Kidney (tissue), 13 donors: ENCODE measurements at regions not wholly inside any gene's neighbourhood (a gene's known extent, or its start where the extent isn't known, plus 50 kb on each side); places are given as distances from the start of the nearest gene placed in this dataset.

ENCODE experiments used
- DNase-seq, 5 donors: peaks; one replicate each; pipeline ENCODE4 v3.0.0-alpha.2; 2013 to 2020
- FAIRE-seq: peaks from 2 replicates; lab custom pipeline; 2012; peaks lifted over from hg19 to GRCh38; lab: Jason Lieb, UNC
- H3K27ac ChIP-seq, 2 donors: one replicate each; pipeline ENCODE4 v1.7.0; 2013; ENCODE audit warnings: low read depth in 2 of 2, low read length in 2 of 2, inconsistent platforms in 1 of 2
- H3K27me3 ChIP-seq: one replicate; pipeline ENCODE4 v1.7.1; 2013; ENCODE audit warnings: low read length, inconsistent platforms; ENCODE audit not compliant: control insufficient read depth, insufficient read depth
- H3K36me3 ChIP-seq, 3 donors: one replicate each; pipeline versions ENCODE4 v1.7.0 to v1.7.1; 2013; ENCODE audit warnings: low read length in 3 of 3, control low read depth in 1 of 3, inconsistent platforms in 1 of 3; ENCODE audit not compliant: insufficient read depth in 3 of 3, control insufficient read depth in 2 of 3
- H3K4me1 ChIP-seq, 3 donors: one replicate each; pipeline versions ENCODE4 v1.7.0 to v1.7.1; 2013; ENCODE audit warnings: low read length in 3 of 3, inconsistent platforms in 1 of 3, low read depth in 1 of 3; ENCODE audit not compliant: control insufficient read depth in 2 of 3, insufficient read depth in 2 of 3
- H3K4me3 ChIP-seq, 3 donors: one replicate each; pipeline versions ENCODE4 v1.7.0 to v1.8.1; 2013; ENCODE audit warnings: low read length in 3 of 3, control low read depth in 1 of 3, inconsistent platforms in 1 of 3
- H3K9ac ChIP-seq, 3 donors: one replicate each; pipeline versions ENCODE4 v1.7.0 to v1.7.1; 2013; ENCODE audit warnings: low read length in 3 of 3, control low read depth in 1 of 3, inconsistent platforms in 1 of 3
- H3K9me3 ChIP-seq, 3 donors: one replicate each; pipeline versions ENCODE4 v1.7.0 to v1.7.1; 2013; ENCODE audit warnings: low read length in 3 of 3, control low read depth in 1 of 3, inconsistent platforms in 1 of 3; ENCODE audit not compliant: control insufficient read depth in 2 of 3, insufficient read depth in 1 of 3
- intact Hi-C: fragments of 100-400 bp; cut with DNase I; formaldehyde crosslinking; loops from one replicate; pipeline ENCODE4 v1.11.1; 2022
- TF ChIP-seq, protein P1 (sequence below): IDR thresholded peaks from 3 replicates; pipeline ENCODE4 v1.5.1; 2012; ENCODE audit warnings: mild to moderate bottlenecking, moderate library complexity, borderline replicate concordance; ENCODE audit not compliant: insufficient read depth; ENCODE audit errors: extremely low read depth
- donor health status: control.
- donor health status: control.
- donor health status: control.
- donor health status: control.
- donor health status: control.
- donor health status: DM: yes; HTN: yes; CAD: no.
- donor health status: Normal renal cell carcinoma (clear cell type).

DNA sequence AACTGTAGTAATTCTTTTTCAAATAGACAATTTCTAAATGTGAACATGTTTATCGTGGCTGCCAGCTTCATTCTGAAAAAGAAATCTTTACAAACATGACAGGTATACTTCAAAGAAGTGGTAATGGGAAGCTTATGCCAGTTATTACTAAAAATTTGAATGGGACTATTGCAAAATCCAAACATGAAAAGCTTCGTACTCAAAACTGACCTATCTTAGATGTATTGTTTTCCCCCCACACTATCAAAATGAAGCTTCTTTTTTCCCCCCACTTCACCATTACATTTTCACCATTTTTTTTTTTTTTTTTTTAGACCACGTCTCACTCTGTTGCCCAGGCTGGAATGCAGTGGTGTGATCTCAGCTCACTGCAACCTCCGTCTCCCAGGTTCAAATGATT is 50.4 kb upstream of the SERTAD2 start:
- no peak for FAIRE-seq

DNA sequence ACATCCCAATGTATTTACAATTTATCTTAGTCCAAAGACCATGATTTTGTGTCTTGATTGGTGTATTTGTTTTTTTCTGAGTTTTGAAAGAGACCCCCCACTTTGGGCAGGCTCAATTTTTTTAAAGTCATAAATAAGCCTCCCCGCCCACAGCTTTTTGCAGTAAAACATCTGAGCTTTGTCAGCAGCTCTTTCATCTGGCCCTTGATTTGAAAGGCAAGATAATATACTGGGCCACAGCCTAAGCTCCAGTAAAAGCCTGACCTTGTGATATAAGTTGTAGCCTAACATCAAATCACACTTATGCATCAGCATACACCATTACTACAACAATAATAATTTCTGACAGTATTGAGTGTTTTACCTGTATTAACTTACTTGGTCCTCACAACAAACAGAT is 51.3 kb upstream of the SERTAD2 start:
- FAIRE-seq (no peak), DNase-seq (peak in 1 of 5 donors; percentile 34)
- Histone ChIP-seq H3K4me1 (no peaks in the 10 kb centered on the region), H3K9ac (no peak overlapping the region), H3K27me3 (no peaks in the 10 kb centered on the region), H3K27ac (no peak overlapping the region), H3K4me3 (no peak overlapping the region), H3K36me3 (peaks cover 0 to 2% (median 0%) of the 10 kb centered on the region in 3 donors), H3K9me3 (no peaks in the 10 kb centered on the region)
- intact Hi-C loops, result no loop called here
- TF ChIP-seq, protein P1, sequence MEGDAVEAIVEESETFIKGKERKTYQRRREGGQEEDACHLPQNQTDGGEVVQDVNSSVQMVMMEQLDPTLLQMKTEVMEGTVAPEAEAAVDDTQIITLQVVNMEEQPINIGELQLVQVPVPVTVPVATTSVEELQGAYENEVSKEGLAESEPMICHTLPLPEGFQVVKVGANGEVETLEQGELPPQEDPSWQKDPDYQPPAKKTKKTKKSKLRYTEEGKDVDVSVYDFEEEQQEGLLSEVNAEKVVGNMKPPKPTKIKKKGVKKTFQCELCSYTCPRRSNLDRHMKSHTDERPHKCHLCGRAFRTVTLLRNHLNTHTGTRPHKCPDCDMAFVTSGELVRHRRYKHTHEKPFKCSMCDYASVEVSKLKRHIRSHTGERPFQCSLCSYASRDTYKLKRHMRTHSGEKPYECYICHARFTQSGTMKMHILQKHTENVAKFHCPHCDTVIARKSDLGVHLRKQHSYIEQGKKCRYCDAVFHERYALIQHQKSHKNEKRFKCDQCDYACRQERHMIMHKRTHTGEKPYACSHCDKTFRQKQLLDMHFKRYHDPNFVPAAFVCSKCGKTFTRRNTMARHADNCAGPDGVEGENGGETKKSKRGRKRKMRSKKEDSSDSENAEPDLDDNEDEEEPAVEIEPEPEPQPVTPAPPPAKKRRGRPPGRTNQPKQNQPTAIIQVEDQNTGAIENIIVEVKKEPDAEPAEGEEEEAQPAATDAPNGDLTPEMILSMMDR, result no peak

More for the DNA sequence above, 50.4 kb upstream of the SERTAD2 start:
- H3K27me3 ChIP-seq, result no peaks in the 10 kb centered on the region
- H3K36me3 ChIP-seq, result peaks cover 0 to 2% (median 0%) of the 10 kb centered on the region in 3 donors
- no peak overlapping the region for H3K4me3 ChIP-seq
- no peaks in the 10 kb centered on the region for H3K9me3 ChIP-seq
- intact Hi-C loops, result no loop called here
- DNase-seq, result no peak
- no peak overlapping the region for H3K27ac ChIP-seq
- TF ChIP-seq, protein P1, result no peak
- H3K9ac ChIP-seq, result no peak overlapping the region
- no peaks in the 10 kb centered on the region for H3K4me1 ChIP-seq

DNA sequence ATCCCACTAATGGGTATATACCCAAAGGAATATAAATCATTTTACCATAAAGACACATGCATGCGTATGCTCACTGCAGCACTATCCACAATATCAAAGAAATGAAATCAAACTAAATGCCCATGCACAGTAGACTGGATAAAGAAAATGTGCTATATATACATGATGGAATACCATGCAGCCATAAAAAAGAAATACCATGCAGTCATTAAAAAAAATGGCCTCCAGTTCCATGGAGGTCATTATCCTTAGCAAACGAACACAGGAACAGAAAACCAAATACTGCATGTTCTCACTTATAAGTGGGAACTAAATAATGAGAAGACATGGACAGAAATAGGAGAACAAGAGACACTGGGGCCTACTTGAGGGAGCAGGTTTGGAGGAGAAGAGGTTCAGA is 53.6 kb upstream of the SERTAD2 start:
- H3K9me3 ChIP-seq, result no peaks in the 10 kb centered on the region
- H3K36me3 ChIP-seq, result no peaks in the 10 kb centered on the region
- DNase-seq (no peak), FAIRE-seq (no peak)
- TF ChIP-seq, protein P1, result no peak
- H3K4me1 ChIP-seq, result no peaks in the 10 kb centered on the region
- intact Hi-C loops, result no loop called here
- no peaks in the 10 kb centered on the region for H3K27me3 ChIP-seq
- no peak overlapping the region for H3K9ac ChIP-seq
- H3K27ac ChIP-seq, result no peak overlapping the region
- H3K4me3 ChIP-seq, result no peak overlapping the region

DNA sequence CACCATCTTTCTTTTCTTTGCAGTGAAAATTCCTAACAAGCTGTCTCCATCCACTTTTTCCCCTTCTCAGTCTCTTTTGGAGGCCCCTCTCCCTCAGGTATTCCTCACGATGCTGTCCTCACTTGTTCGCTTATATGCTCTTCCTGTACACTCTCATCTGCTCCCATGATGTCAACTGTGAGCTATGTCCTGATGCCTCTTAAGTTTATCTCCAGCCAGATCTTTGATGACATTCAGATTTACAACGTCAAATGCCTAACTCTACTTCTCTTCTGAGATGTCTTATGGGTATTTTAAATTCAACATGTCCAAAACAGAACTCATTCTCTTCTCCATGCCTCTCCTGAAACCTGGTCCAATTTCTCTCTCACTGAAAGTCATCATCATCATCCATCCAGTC is 55.1 kb upstream of the SERTAD2 start:
- H3K9ac ChIP-seq, result no peak overlapping the region
- no peak overlapping the region for H3K27ac ChIP-seq
- TF ChIP-seq, protein P1, result no peak
- FAIRE-seq (no peak), DNase-seq (no peak)
- no peaks in the 10 kb centered on the region for H3K4me1 ChIP-seq
- intact Hi-C loops, result no loop called here
- H3K9me3 ChIP-seq, result no peaks in the 10 kb centered on the region
- H3K27me3 ChIP-seq, result no peaks in the 10 kb centered on the region
- no peaks in the 10 kb centered on the region for H3K36me3 ChIP-seq
- H3K4me3 ChIP-seq, result no peak overlapping the region
